ENCODE measurements at regions not wholly inside any gene's neighbourhood (a gene's known extent, or its start where the extent isn't known, plus 50 kb on each side); places are given as distances from the start of the nearest gene placed in this dataset.

GRCh38 chr18:55849391-55849790, 261.4 kb upstream of the TCF4 start:
- Histone ChIP-seq H3K36me3 (ENCODE audit: control insufficient read depth, insufficient read depth, low read length) (no peaks in the 10 kb centered on the region), H3K27me3 (ENCODE audit: control insufficient read depth, insufficient read depth, low read length) (no peaks in the 10 kb centered on the region), H3K4me3 (ENCODE audit: low read depth, low read length) (no peak overlapping the region)
- FAIRE-seq: no peak
- no peak for DNase-seq (ENCODE audit: low read depth)
- TF ChIP-seq CTCF (IDR thresholded peaks at IDR 0.05; ENCODE audit: insufficient read depth, low read length, severe bottlenecking): no peak

GRCh38 chr18:55847960-55848359, 260.0 kb upstream of the TCF4 start:
- no peaks in the 10 kb centered on the region for H3K36me3 ChIP-seq (ENCODE audit: control insufficient read depth, insufficient read depth, low read length)
- FAIRE-seq (peak; percentile 28), DNase-seq (ENCODE audit: low read depth) (no peak)
- no peaks in the 10 kb centered on the region for H3K27me3 ChIP-seq (ENCODE audit: control insufficient read depth, insufficient read depth, low read length)
- no peak for TF ChIP-seq CTCF (IDR thresholded peaks at IDR 0.05; ENCODE audit: insufficient read depth, low read length, severe bottlenecking)
- H3K4me3 ChIP-seq (ENCODE audit: low read depth, low read length): no peak overlapping the region

- FAIRE-seq (no peak), DNase-seq (ENCODE audit: low read depth) (no peak)
- Histone ChIP-seq H3K4me3 (ENCODE audit: low read depth, low read length) (no peak overlapping the region), H3K36me3 (ENCODE audit: control insufficient read depth, insufficient read depth, low read length) (no peaks in the 10 kb centered on the region), H3K27me3 (ENCODE audit: control insufficient read depth, insufficient read depth, low read length) (no peaks in the 10 kb centered on the region)
- TF ChIP-seq CTCF (IDR thresholded peaks at IDR 0.05; ENCODE audit: insufficient read depth, low read length, severe bottlenecking): no peak
Observed at GRCh38 chr18:55845221-55845620, 257.2 kb upstream of the TCF4 start.

- Histone ChIP-seq H3K36me3 (ENCODE audit: control insufficient read depth, insufficient read depth, low read length) (no peaks in the 10 kb centered on the region), H3K4me3 (ENCODE audit: low read depth, low read length) (no peak overlapping the region), H3K27me3 (ENCODE audit: control insufficient read depth, insufficient read depth, low read length) (no peaks in the 10 kb centered on the region)
- FAIRE-seq (no peak), DNase-seq (ENCODE audit: low read depth) (no peak)
- TF ChIP-seq CTCF (IDR thresholded peaks at IDR 0.05; ENCODE audit: insufficient read depth, low read length, severe bottlenecking): no peak
Observed at GRCh38 chr18:55844382-55844781, 256.4 kb upstream of the TCF4 start.

GRCh38 chr18:55841314-55841713, 253.3 kb upstream of the TCF4 start:
- TF ChIP-seq CTCF (IDR thresholded peaks at IDR 0.05; ENCODE audit: insufficient read depth, low read length, severe bottlenecking): no peak
- H3K4me3 ChIP-seq (ENCODE audit: low read depth, low read length): no peak overlapping the region
- H3K27me3 ChIP-seq (ENCODE audit: control insufficient read depth, insufficient read depth, low read length): no peaks in the 10 kb centered on the region
- FAIRE-seq (no peak), DNase-seq (ENCODE audit: low read depth) (no peak)
- H3K36me3 ChIP-seq (ENCODE audit: control insufficient read depth, insufficient read depth, low read length): no peaks in the 10 kb centered on the region

- no peak for TF ChIP-seq CTCF (IDR thresholded peaks at IDR 0.05; ENCODE audit: insufficient read depth, low read length, severe bottlenecking)
- H3K4me3 ChIP-seq (ENCODE audit: low read depth, low read length): no peak overlapping the region
- FAIRE-seq (no peak), DNase-seq (ENCODE audit: low read depth) (no peak)
- H3K36me3 ChIP-seq (ENCODE audit: control insufficient read depth, insufficient read depth, low read length): no peaks in the 10 kb centered on the region
- H3K27me3 ChIP-seq (ENCODE audit: control insufficient read depth, insufficient read depth, low read length): no peaks in the 10 kb centered on the region
Observed at GRCh38 chr18:55840601-55841170, 252.7 kb upstream of the TCF4 start.

Measured in bronchial epithelial cell (primary cell).